ENCODE measurements at regions not wholly inside any gene's neighbourhood (a gene's known extent, or its start where the extent isn't known, plus 50 kb on each side); places are given as distances from the start of the nearest gene placed in this dataset.
"Not testable (repeated sequence)": the region's sequence is repeated elsewhere in the genome, so short reads cannot be mapped to it uniquely, and the experiment has no call there.

- DNase-seq, result no peak
These were observed 198.9 kb downstream of the LRATD1 start for GRCh38 chr2:14831458-14831857.

GRCh38 chr2:14843507-14844204, 211.1 kb downstream of the LRATD1 start:
- no peak for DNase-seq

GRCh38 chr2:14855751-14856150, 223.2 kb downstream of the LRATD1 start:
- no peak for DNase-seq

GRCh38 chr2:14861181-14861580, 228.7 kb downstream of the LRATD1 start:
- no peak for DNase-seq

GRCh38 chr2:14866736-14867352, 234.3 kb downstream of the LRATD1 start:
- no peak for DNase-seq

- no peak for DNase-seq
These were observed 235.3 kb downstream of the LRATD1 start for GRCh38 chr2:14867853-14868252.

- DNase-seq, result no peak
These were observed 240.3 kb downstream of the LRATD1 start for GRCh38 chr2:14872779-14873325.

- DNase-seq, result no peak
These were observed 249.3 kb downstream of the LRATD1 start for GRCh38 chr2:14881651-14882327.

GRCh38 chr2:14884651-14885050, 252.1 kb downstream of the LRATD1 start:
- no peak for DNase-seq

GRCh38 chr2:14891546-14891945, 259.0 kb downstream of the LRATD1 start:
- DNase-seq, result no peak

- no peak for DNase-seq
These were observed 264.0 kb downstream of the LRATD1 start for GRCh38 chr2:14896330-14897030.

- DNase-seq, result no peak
These were observed 267.3 kb downstream of the LRATD1 start for GRCh38 chr2:14899621-14900414.

- DNase-seq, result no peak
These were observed 269.2 kb downstream of the LRATD1 start for GRCh38 chr2:14901737-14902136.

- no peak for DNase-seq
These were observed 270.4 kb downstream of the LRATD1 start for GRCh38 chr2:14902953-14903352.

GRCh38 chr2:14903709-14904374, 271.3 kb downstream of the LRATD1 start:
- peak; percentile 13 for DNase-seq

- DNase-seq, result not testable (repeated sequence)
These were observed 271.9 kb downstream of the LRATD1 start for GRCh38 chr2:14904378-14904777.

- no peak for DNase-seq
These were observed 273.1 kb downstream of the LRATD1 start for GRCh38 chr2:14905571-14905970.

GRCh38 chr2:14907014-14907612, 274.6 kb downstream of the LRATD1 start:
- no peak for DNase-seq

- no peak for DNase-seq
These were observed 277.3 kb downstream of the LRATD1 start for GRCh38 chr2:14909795-14910194.

GRCh38 chr2:14910654-14911053, 278.1 kb downstream of the LRATD1 start:
- DNase-seq, result no peak

GRCh38 chr2:14915983-14916382, 283.5 kb downstream of the LRATD1 start:
- DNase-seq, result no peak
